Gastroesophageal sphincter (tissue), 4 donors: ENCODE measurements at regions not wholly inside any gene's neighbourhood (a gene's known extent, or its start where the extent isn't known, plus 50 kb on each side); places are given as distances from the start of the nearest gene placed in this dataset.

ENCODE experiments used
- ATAC-seq: fragments of 150-250 bp; one replicate; pipeline ENCODE4 v1.9.1; 2016; ENCODE audit warnings: mild to moderate bottlenecking, moderate library complexity
- H3K27ac ChIP-seq, 4 donors: fragments of 200-600 bp; sonication (generic) in 3 of 4; 1 replicate in 3 of 4; 2 replicates in 1 of 4; pipeline ENCODE4 v1.5.1; 2016 to 2019
- H3K27me3 ChIP-seq: fragments of 200-600 bp; sonication (generic); one replicate; pipeline ENCODE4 v1.5.1; 2019
- H3K36me3 ChIP-seq, 2 donors: fragments of 200-600 bp; sonication (generic); one replicate each; pipeline ENCODE4 v1.5.1; 2019; ENCODE audit warnings: control low read depth in 1 of 2
- H3K4me1 ChIP-seq, 3 donors: fragments of 200-600 bp; sonication (generic); 1 replicate in 2 of 3; 2 replicates in 1 of 3; pipeline ENCODE4 v1.5.1; 2016 to 2019; ENCODE audit warnings: control low read depth in 2 of 3
- H3K4me3 ChIP-seq, 2 donors: fragments of 200-600 bp; sonication (generic); one replicate each; pipeline ENCODE4 v1.5.1; 2019; ENCODE audit warnings: mild to moderate bottlenecking in 1 of 2, moderate library complexity in 1 of 2
- H3K9me3 ChIP-seq, 3 donors: fragments of 200-600 bp; sonication (generic); one replicate each; pipeline ENCODE4 v1.5.1; 2017 to 2019; ENCODE audit warnings: control low read depth in 2 of 3
- CTCF ChIP-seq, 4 experiments: fragments of 200-600 bp in 2 of 4; fragments of 450-650 bp in 2 of 4; sonication (generic) in 1 of 4; IDR thresholded peaks; one replicate each; pipeline ENCODE4 v1.5.1; 2017 to 2019; ENCODE audit warnings: antibody characterized with exemption in 4 of 4, mild to moderate bottlenecking in 2 of 4, moderate library complexity in 2 of 4
- EP300 ChIP-seq: sonication (generic); formaldehyde crosslinking; IDR thresholded peaks from one replicate; pipeline ENCODE4 v1.6.1; 2017; ENCODE audit warnings: antibody characterized with exemption, mild to moderate bottlenecking
- POLR2A ChIP-seq, 2 donors: fragments of 450-650 bp; IDR thresholded peaks; one replicate each; pipeline ENCODE4 v1.6.1; 2017; ENCODE audit warnings: antibody characterized with exemption in 2 of 2, mild to moderate bottlenecking in 2 of 2, moderate library complexity in 1 of 2
- POLR2AphosphoS5 ChIP-seq: sonication (generic); formaldehyde crosslinking; IDR thresholded peaks from one replicate; pipeline ENCODE4 v1.6.1; 2017; ENCODE audit warnings: antibody characterized with exemption
- WGBS, 2 donors: methylation state at CpG; one replicate each; pipeline ENCODE4 v1.1.5; 2018; ENCODE audit warnings: low coverage in 1 of 2; 5-methylcytosine and 5-hydroxymethylcytosine counted together

GRCh38 chr6:88380083-88380482, 213.9 kb upstream of the CNR1 start:
- Histone ChIP-seq H3K36me3 (no peaks in the 10 kb centered on the region), H3K4me3 (no peak overlapping the region), H3K27me3 (no peaks in the 10 kb centered on the region), H3K9me3 (no peaks in the 10 kb centered on the region), H3K4me1 (peaks cover 0 to 19% (median 10%) of the 10 kb centered on the region in 3 donors), H3K27ac (no peak overlapping the region)
- ATAC-seq: peak; percentile 69
- 17 to 29% methylated on average over 1 to 2 of the region's 2 CpGs for WGBS, 2 donors
- no peak for TF ChIP-seq POLR2A (IDR thresholded peaks at IDR 0.05)
- no peak for TF ChIP-seq EP300
- peak; percentile 27 for TF ChIP-seq POLR2AphosphoS5

GRCh38 chr6:88378639-88379038, 212.5 kb upstream of the CNR1 start:
- 84 to 87% methylated on average over 4 of the region's 4 CpGs for WGBS, 2 donors
- Histone ChIP-seq H3K27me3 (no peaks in the 10 kb centered on the region), H3K9me3 (no peaks in the 10 kb centered on the region), H3K27ac (no peak overlapping the region), H3K36me3 (no peaks in the 10 kb centered on the region), H3K4me1 (peaks cover 0 to 19% (median 10%) of the 10 kb centered on the region in 3 donors), H3K4me3 (no peak overlapping the region)
- no peak for ATAC-seq
- no peak for TF ChIP-seq POLR2AphosphoS5
- TF ChIP-seq EP300: no peak
- no peak for TF ChIP-seq CTCF (IDR thresholded peaks at IDR 0.05)
- no peak for TF ChIP-seq POLR2A (IDR thresholded peaks at IDR 0.05)

GRCh38 chr6:88377976-88378568, 211.9 kb upstream of the CNR1 start:
- ATAC-seq: no peak
- TF ChIP-seq CTCF (IDR thresholded peaks at IDR 0.05) (no peak), POLR2AphosphoS5 (no peak), EP300 (no peak), POLR2A (IDR thresholded peaks at IDR 0.05) (no peak)
- Histone ChIP-seq H3K4me1 (peaks cover 0 to 19% (median 10%) of the 10 kb centered on the region in 3 donors), H3K36me3 (no peaks in the 10 kb centered on the region), H3K9me3 (no peaks in the 10 kb centered on the region), H3K4me3 (no peak overlapping the region), H3K27me3 (no peaks in the 10 kb centered on the region), H3K27ac (no peak overlapping the region)
- WGBS, 2 donors: 84 to 86% methylated on average over 7 of the region's 8 CpGs

GRCh38 chr6:88376768-88377387, 210.7 kb upstream of the CNR1 start:
- peaks cover 0 to 19% (median 10%) of the 10 kb centered on the region in 3 donors for H3K4me1 ChIP-seq
- no peak overlapping the region for H3K27ac ChIP-seq
- H3K36me3 ChIP-seq: no peaks in the 10 kb centered on the region
- H3K4me3 ChIP-seq: no peak overlapping the region
- H3K9me3 ChIP-seq: no peaks in the 10 kb centered on the region
- H3K27me3 ChIP-seq: no peaks in the 10 kb centered on the region
- no peak for ATAC-seq
- WGBS, 2 donors: 34 to 47% methylated on average over 2 of the region's 2 CpGs
- no peak for TF ChIP-seq CTCF (IDR thresholded peaks at IDR 0.05)
- TF ChIP-seq EP300: no peak
- TF ChIP-seq POLR2A (IDR thresholded peaks at IDR 0.05): no peak
- no peak for TF ChIP-seq POLR2AphosphoS5

- no peaks in the 10 kb centered on the region for H3K27me3 ChIP-seq
- no peak for ATAC-seq
- no peaks in the 10 kb centered on the region for H3K9me3 ChIP-seq
- no peak overlapping the region for H3K27ac ChIP-seq
- 48 to 56% methylated on average over 2 of the region's 2 CpGs for WGBS, 2 donors
- no peak overlapping the region for H3K4me3 ChIP-seq
- no peaks in the 10 kb centered on the region for H3K36me3 ChIP-seq
- TF ChIP-seq POLR2A (IDR thresholded peaks at IDR 0.05) (no peak), POLR2AphosphoS5 (no peak), EP300 (no peak), CTCF (IDR thresholded peaks at IDR 0.05) (no peak)
- peaks cover 0 to 17% (median 10%) of the 10 kb centered on the region in 3 donors for H3K4me1 ChIP-seq
Observed at GRCh38 chr6:88376197-88376596, 210.1 kb upstream of the CNR1 start.
